HG03159 (cell line): ENCODE measurements at regions not wholly inside any gene's neighbourhood (a gene's known extent, or its start where the extent isn't known, plus 50 kb on each side); places are given as distances from the start of the nearest gene placed in this dataset.

Experiments
- ATAC-seq: cut with Tn5 transposase; IDR thresholded peaks from one replicate; pipeline ENCODE4 v1.9.1; 2021; ENCODE audit warnings: mild to moderate bottlenecking, moderate library complexity; ENCODE audit not compliant: unreplicated experiment

GRCh38 chr11:95337175-95337957 is 106.4 kb upstream of the SESN3 start:
- ATAC-seq: peak; percentile 86

- ATAC-seq: no peak
Measured at GRCh38 chr11:95335989-95336388, 105.0 kb upstream of the SESN3 start.

GRCh38 chr11:95331161-95331560 is 100.2 kb upstream of the SESN3 start:
- ATAC-seq: no peak

GRCh38 chr11:95330302-95330701 is 99.3 kb upstream of the SESN3 start:
- ATAC-seq: no peak

- ATAC-seq: no peak
Measured at GRCh38 chr11:95327273-95327948, 96.4 kb upstream of the SESN3 start.

GRCh38 chr11:95325777-95326258 is 94.8 kb upstream of the SESN3 start:
- ATAC-seq: no peak

GRCh38 chr11:95324826-95325225 is 93.8 kb upstream of the SESN3 start:
- no peak for ATAC-seq

GRCh38 chr11:95322539-95322938 is 91.5 kb upstream of the SESN3 start:
- ATAC-seq: no peak

GRCh38 chr11:95318498-95318897 is 87.5 kb upstream of the SESN3 start:
- no peak for ATAC-seq

GRCh38 chr11:95308512-95309035 is 77.6 kb upstream of the SESN3 start:
- no peak for ATAC-seq

GRCh38 chr11:95307286-95307685 is 76.3 kb upstream of the SESN3 start:
- no peak for ATAC-seq

- no peak for ATAC-seq
Measured at GRCh38 chr11:95306801-95307200, 75.8 kb upstream of the SESN3 start.

- no peak for ATAC-seq
Measured at GRCh38 chr11:95306123-95306522, 75.1 kb upstream of the SESN3 start.

- ATAC-seq: no peak
Measured at GRCh38 chr11:95305705-95306104, 74.7 kb upstream of the SESN3 start.

- ATAC-seq: no peak
Measured at GRCh38 chr11:95304777-95305176, 73.8 kb upstream of the SESN3 start.

- ATAC-seq: no peak
Measured at GRCh38 chr11:95302211-95302610, 71.2 kb upstream of the SESN3 start.

- ATAC-seq: no peak
Measured at GRCh38 chr11:95301474-95301873, 70.5 kb upstream of the SESN3 start.

GRCh38 chr11:95299078-95299679 is 68.2 kb upstream of the SESN3 start:
- no peak for ATAC-seq

- ATAC-seq: no peak
Measured at GRCh38 chr11:95297680-95298452, 66.9 kb upstream of the SESN3 start.

GRCh38 chr11:95296621-95297025 is 65.6 kb upstream of the SESN3 start:
- peak; percentile 92 for ATAC-seq

- no peak for ATAC-seq
Measured at GRCh38 chr11:95296165-95296564, 65.2 kb upstream of the SESN3 start.
